HepG2 (cell line): ENCODE measurements at regions not wholly inside any gene's neighbourhood (a gene's known extent, or its start where the extent isn't known, plus 50 kb on each side); places are given as distances from the start of the nearest gene placed in this dataset.

ENCODE experiments used
- ATAC-seq: fragments of 200-7000 bp; cut with Tn5 transposase; 3 replicates; pipeline ENCODE4 v1.9.1; 2020; ENCODE audit warnings: mild to moderate bottlenecking, moderate library complexity
- BruUV-seq: library from RNA; stranded (reverse); fragments of 400-500 nt; replicated peaks from 2 replicates; lab custom pipeline; 2021; lab: Mats Ljungman, UMichigan
- CTCF ChIA-PET: fragments of 300-600 bp; formaldehyde crosslinking; extraction: SDS; loops from one replicate; lab custom pipeline; 2021; ENCODE audit warnings: low total read pairs, inconsistent platforms, low intra/inter-chr PET ratio; lab: Yijun Ruan, JAX
- POLR2A ChIA-PET: fragments of 350-600 bp; sonication (Branson Sonifier 250); formaldehyde crosslinking; loops from one replicate; lab custom pipeline; 2020; ENCODE audit warnings: antibody characterized with exemption, inconsistent platforms; lab: Yijun Ruan, JAX
- DNase-seq: peaks from one replicate; pipeline ENCODE4 v3.0.0-alpha.2; 2015; ENCODE audit warnings: low spot score
- FAIRE-seq: peaks from 3 replicates; lab custom pipeline; 2011; peaks lifted over from hg19 to GRCh38; lab: Jason Lieb, UNC
- H2AFZ ChIP-seq: one replicate; pipeline ENCODE4 v1.6.1; 2011; ENCODE audit warnings: low read length, inconsistent platforms
- H3K27ac ChIP-seq: fragments of 300-600 bp; 3 replicates; pipeline ENCODE4 v1.8.0; 2011; ENCODE audit warnings: mixed run types, mild to moderate bottlenecking, mixed read lengths, low read length, inconsistent platforms; ENCODE audit not compliant: insufficient read depth; ENCODE audit errors: extremely low read length
- H3K27me3 ChIP-seq, 2 experiments: fragments of 200-600 bp in 1 of 2; 2 replicates in 1 of 2; 3 replicates in 1 of 2; pipeline versions ENCODE4 v1.6.0 to v1.8.0; 2011; ENCODE audit warnings: low read length in 2 of 2, mild to moderate bottlenecking in 2 of 2, moderate library complexity in 2 of 2, inconsistent platforms in 1 of 2; ENCODE audit not compliant: insufficient read depth in 2 of 2, control insufficient read depth in 1 of 2
- H3K36me3 ChIP-seq, 2 experiments: fragments of 200-600 bp in 1 of 2; replicated peaks in 1 of 2; 2 replicates in 1 of 2; 3 replicates in 1 of 2; pipeline versions ENCODE4 v1.5.1 to v1.8.0; 2011; ENCODE audit warnings: low read length in 2 of 2, inconsistent platforms in 1 of 2; ENCODE audit not compliant: insufficient read depth in 2 of 2, control insufficient read depth in 1 of 2
- H3K4me1 ChIP-seq: 2 replicates; pipeline ENCODE4 v1.5.1; 2012; ENCODE audit warnings: low read length, inconsistent platforms; ENCODE audit not compliant: insufficient read depth
- H3K4me2 ChIP-seq: 2 replicates; pipeline ENCODE4 v1.6.0; 2011; ENCODE audit warnings: low read depth, low read length, inconsistent platforms
- H3K4me3 ChIP-seq, 3 experiments: fragments of 200-600 bp in 1 of 3; sonication (generic), shearing (Covaris generic) in 1 of 3; replicated peaks in 1 of 3; 2 replicates each; pipeline ENCODE4 v1.5.1; 2011 to 2016; ENCODE audit warnings: low read length in 3 of 3, inconsistent platforms in 2 of 3, low read depth in 2 of 3, mild to moderate bottlenecking in 2 of 3, control low read depth in 1 of 3, mixed read lengths in 1 of 3; ENCODE audit not compliant: insufficient read depth in 1 of 3
- H3K79me2 ChIP-seq: one replicate; pipeline ENCODE4 v1.6.1; 2011; ENCODE audit warnings: low read length, inconsistent platforms; ENCODE audit not compliant: insufficient read depth
- H3K9ac ChIP-seq: 2 replicates; pipeline ENCODE4 v1.6.0; 2011; ENCODE audit warnings: mild to moderate bottlenecking, low read depth, low read length, inconsistent platforms; ENCODE audit not compliant: insufficient read depth
- H3K9me3 ChIP-seq: 2 replicates; pipeline ENCODE4 v1.5.1; 2012; ENCODE audit warnings: mild to moderate bottlenecking, low read length
- H4K20me1 ChIP-seq: 2 replicates; pipeline ENCODE4 v1.6.0; 2011; ENCODE audit warnings: inconsistent platforms, mild to moderate bottlenecking, low read length, moderate library complexity; ENCODE audit not compliant: insufficient read depth
- HNRNPK ChIP-seq: fragments of 200-400 bp; formaldehyde crosslinking; IDR thresholded peaks from 2 replicates; pipeline ENCODE4 v1.6.1; 2018; ENCODE audit warnings: low read length, low read depth, moderate library complexity, mild to moderate bottlenecking; ENCODE audit not compliant: poor library complexity, severe bottlenecking
- SRSF9 ChIP-seq: fragments of 200-400 bp; formaldehyde crosslinking; IDR thresholded peaks from 2 replicates; pipeline ENCODE4 v1.6.1; 2018; ENCODE audit warnings: borderline replicate concordance, mild to moderate bottlenecking, low read depth, low read length; ENCODE audit not compliant: insufficient read depth, poor library complexity, severe bottlenecking
- in situ Hi-C: cut with HindIII; loops from 2 replicates; pipeline ENCODE4 v1.10.0; 2017; ENCODE audit warnings: low pct_unique_long_range_greater_than_20kb; ENCODE audit not compliant: extremely low pct_ligation_motif_present
- intact Hi-C: fragments of 100-400 bp; cut with micrococcal nuclease; formaldehyde crosslinking; loops from one replicate; pipeline ENCODE4 v1.10.0; 2022; ENCODE audit not compliant: unreplicated experiment
- TF ChIP-seq, protein P1 (sequence below): sonication (generic); formaldehyde crosslinking; IDR thresholded peaks from 2 replicates; pipeline ENCODE4 v1.4.0; 2020; ENCODE audit warnings: mild to moderate bottlenecking, missing genetic modification reagents
- TF ChIP-seq, protein P2 (sequence below): IDR thresholded peaks from 2 replicates; pipeline ENCODE4 v1.6.1; 2016; ENCODE audit warnings: missing compliant biosample characterization, missing genetic modification reagents, borderline replicate concordance
- TF ChIP-seq, protein P3 (sequence below): sonication (generic); formaldehyde crosslinking; IDR thresholded peaks from 2 replicates; pipeline ENCODE4 v1.4.0; 2020; ENCODE audit warnings: mild to moderate bottlenecking, missing genetic modification reagents

DNA sequence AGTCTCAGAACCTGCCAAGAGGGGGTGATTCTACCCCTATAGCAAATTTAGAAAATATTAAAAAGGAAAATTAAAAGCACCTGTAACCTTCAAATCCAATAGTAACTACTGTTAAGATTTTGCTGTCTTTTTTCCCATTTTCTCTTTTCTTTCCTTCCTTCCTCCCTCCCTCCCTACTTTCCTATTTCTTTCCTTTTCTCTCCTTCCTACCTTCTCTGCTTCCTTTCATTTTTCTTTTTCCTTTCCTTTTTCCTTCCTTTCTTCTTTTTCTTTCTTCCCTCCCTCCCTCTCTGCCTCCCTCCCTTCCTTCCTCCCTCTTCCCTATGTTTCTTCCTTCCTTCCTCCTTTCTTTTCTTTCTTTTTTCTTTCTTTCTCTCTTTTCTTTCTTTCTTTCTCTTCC lies 120.2 kb upstream of the KCTD7 start:
- no peak for FAIRE-seq
- BruUV-seq, result no TSS peak
- H3K4me2 ChIP-seq, result no peak overlapping the region
- intact Hi-C loops (no loop called here), in situ Hi-C loops (no loop called here)
- H2AFZ ChIP-seq, result no peak overlapping the region
- no peak overlapping the region for H3K9ac ChIP-seq
- H3K9me3 ChIP-seq, result no peaks in the 10 kb centered on the region
- H3K36me3 ChIP-seq, result no peaks in the 10 kb centered on the region
- CTCF ChIA-PET, result no interaction called here
- no peak overlapping the region for H3K27ac ChIP-seq
- H3K27me3 ChIP-seq, result no peaks in the 10 kb centered on the region
- no peak for ATAC-seq
- no peaks in the 10 kb centered on the region for H4K20me1 ChIP-seq
- DNase-seq, result no peak
- H3K4me1 ChIP-seq, result peaks cover 22% of the 10 kb centered on the region
- H3K4me3 ChIP-seq, result no peak overlapping the region
- H3K79me2 ChIP-seq, result no peaks in the 10 kb centered on the region
- POLR2A ChIA-PET, result no interaction called here
- TF ChIP-seq HNRNPK (peak; percentile 63), SRSF9 (peak; percentile 69)
- TF ChIP-seq, protein P1, sequence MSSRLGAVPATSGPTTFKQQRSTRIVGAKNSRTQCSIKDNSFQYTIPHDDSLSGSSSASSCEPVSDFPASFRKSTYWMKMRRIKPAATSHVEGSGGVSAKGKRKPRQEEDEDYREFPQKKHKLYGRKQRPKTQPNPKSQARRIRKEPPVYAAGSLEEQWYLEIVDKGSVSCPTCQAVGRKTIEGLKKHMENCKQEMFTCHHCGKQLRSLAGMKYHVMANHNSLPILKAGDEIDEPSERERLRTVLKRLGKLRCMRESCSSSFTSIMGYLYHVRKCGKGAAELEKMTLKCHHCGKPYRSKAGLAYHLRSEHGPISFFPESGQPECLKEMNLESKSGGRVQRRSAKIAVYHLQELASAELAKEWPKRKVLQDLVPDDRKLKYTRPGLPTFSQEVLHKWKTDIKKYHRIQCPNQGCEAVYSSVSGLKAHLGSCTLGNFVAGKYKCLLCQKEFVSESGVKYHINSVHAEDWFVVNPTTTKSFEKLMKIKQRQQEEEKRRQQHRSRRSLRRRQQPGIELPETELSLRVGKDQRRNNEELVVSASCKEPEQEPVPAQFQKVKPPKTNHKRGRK, result peak; percentile 71; the same call in 1 of the 2 replicates
- TF ChIP-seq, protein P2, sequence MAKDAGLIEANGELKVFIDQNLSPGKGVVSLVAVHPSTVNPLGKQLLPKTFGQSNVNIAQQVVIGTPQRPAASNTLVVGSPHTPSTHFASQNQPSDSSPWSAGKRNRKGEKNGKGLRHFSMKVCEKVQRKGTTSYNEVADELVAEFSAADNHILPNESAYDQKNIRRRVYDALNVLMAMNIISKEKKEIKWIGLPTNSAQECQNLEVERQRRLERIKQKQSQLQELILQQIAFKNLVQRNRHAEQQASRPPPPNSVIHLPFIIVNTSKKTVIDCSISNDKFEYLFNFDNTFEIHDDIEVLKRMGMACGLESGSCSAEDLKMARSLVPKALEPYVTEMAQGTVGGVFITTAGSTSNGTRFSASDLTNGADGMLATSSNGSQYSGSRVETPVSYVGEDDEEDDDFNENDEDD (CRISPR knock-in tag), result no peak
- TF ChIP-seq, protein P3, sequence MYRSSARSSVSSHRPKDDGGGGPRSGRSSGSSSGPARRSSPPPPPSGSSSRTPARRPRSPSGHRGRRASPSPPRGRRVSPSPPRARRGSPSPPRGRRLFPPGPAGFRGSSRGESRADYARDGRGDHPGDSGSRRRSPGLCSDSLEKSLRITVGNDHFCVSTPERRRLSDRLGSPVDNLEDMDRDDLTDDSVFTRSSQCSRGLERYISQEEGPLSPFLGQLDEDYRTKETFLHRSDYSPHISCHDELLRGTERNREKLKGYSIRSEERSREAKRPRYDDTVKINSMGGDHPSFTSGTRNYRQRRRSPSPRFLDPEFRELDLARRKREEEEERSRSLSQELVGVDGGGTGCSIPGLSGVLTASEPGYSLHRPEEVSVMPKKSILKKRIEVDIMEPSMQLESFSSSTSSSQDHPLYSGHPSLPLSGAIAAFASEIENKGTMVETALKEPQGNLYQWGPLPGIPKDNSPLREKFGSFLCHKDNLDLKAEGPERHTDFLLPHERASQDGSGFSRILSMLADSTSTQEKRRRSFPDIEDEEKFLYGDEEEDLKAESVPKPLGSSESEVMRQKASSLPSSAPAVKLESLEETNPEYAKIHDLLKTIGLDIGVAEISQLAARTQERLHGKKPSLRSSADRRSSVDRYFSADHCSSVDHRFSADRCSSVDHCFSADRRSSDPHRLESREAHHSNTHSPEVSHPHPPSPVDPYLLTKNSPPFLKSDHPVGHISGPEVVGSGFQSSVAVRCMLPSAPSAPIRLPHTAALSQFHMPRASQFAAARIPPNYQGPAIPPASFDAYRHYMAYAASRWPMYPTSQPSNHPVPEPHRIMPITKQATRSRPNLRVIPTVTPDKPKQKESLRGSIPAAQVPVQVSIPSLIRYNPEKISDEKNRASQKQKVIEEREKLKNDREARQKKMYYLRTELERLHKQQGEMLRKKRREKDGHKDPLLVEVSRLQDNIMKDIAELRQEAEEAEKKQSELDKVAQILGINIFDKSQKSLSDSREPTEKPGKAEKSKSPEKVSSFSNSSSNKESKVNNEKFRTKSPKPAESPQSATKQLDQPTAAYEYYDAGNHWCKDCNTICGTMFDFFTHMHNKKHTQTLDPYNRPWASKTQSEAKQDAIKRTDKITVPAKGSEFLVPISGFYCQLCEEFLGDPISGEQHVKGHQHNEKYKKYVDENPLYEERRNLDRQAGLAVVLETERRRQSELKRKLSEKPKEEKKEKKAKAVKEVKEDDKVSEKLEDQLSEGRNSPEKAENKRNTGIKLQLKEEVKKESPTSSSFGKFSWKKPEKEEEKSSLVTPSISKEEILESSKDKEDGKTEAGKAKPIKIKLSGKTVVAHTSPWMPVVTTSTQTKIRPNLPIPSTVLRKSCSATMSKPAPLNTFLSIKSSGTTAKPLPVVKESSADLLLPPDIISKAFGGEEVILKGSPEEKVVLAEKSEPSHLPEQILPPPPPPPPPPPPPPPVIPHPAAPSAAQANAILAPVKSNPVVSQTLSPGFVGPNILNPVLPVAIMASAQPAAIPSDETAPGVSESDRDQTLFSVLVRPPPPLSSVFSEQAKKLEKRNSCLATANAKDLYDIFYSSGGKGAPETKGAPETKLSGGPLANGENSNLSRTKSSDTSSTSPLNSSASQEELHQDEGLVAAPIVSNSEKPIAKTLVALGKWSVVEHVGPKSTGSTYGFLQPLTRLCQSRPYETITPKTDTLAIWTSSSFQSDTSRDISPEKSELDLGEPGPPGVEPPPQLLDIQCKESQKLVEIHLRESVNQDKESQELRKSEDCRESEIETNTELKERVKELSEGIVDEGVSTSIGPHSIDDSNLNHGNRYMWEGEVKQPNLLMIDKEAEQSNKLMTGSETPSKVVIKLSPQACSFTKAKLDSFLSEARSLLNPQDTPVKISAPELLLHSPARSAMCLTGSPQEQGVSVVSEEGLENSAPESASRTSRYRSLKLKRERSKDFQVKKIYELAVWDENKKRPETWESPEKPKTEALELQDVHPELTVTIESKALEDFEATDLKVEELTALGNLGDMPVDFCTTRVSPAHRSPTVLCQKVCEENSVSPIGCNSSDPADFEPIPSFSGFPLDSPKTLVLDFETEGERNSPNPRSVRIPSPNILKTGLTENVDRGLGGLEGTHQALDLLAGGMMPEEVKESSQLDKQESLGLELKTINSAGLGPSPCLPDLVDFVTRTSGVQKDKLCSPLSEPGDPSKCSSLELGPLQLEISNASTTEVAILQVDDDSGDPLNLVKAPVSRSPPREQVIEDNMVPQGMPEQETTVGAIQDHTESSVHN (CRISPR knock-in tag), result no peak
